Suprapubic skin (tissue), 4 donors: ENCODE measurements at regions not wholly inside any gene's neighbourhood (a gene's known extent, or its start where the extent isn't known, plus 50 kb on each side); places are given as distances from the start of the nearest gene placed in this dataset.
"Not testable (repeated sequence)": the region's sequence is repeated elsewhere in the genome, so short reads cannot be mapped to it uniquely, and the experiment has no call there.

ENCODE experiments used
- DNase-seq, 2 donors: peaks; one replicate each; pipeline ENCODE4 v3.0.0-alpha.2; 2019; ENCODE audit warnings: low spot score in 2 of 2
- H3K27ac ChIP-seq: fragments of 200-600 bp; sonication (generic); one replicate; pipeline ENCODE4 v1.5.1; 2019
- H3K27me3 ChIP-seq: fragments of 200-600 bp; sonication (generic); one replicate; pipeline ENCODE4 v1.5.1; 2019
- H3K36me3 ChIP-seq: fragments of 200-600 bp; sonication (generic); one replicate; pipeline ENCODE4 v1.5.1; 2019
- H3K4me1 ChIP-seq: fragments of 200-600 bp; sonication (generic); one replicate; pipeline ENCODE4 v1.5.1; 2019
- H3K4me3 ChIP-seq: fragments of 200-600 bp; sonication (generic); one replicate; pipeline ENCODE4 v1.5.1; 2019; ENCODE audit warnings: mild to moderate bottlenecking
- H3K9me3 ChIP-seq: fragments of 200-600 bp; sonication (generic); one replicate; pipeline ENCODE4 v1.5.1; 2019
- CTCF ChIP-seq, 2 donors: fragments of 200-600 bp in 1 of 2; fragments of 450-650 bp in 1 of 2; sonication (generic) in 1 of 2; IDR thresholded peaks; one replicate each; pipeline ENCODE4 v1.5.1; 2016 to 2019; ENCODE audit warnings: antibody characterized with exemption in 2 of 2, mild to moderate bottlenecking in 1 of 2, moderate library complexity in 1 of 2
- EP300 ChIP-seq: sonication (generic); formaldehyde crosslinking; IDR thresholded peaks from one replicate; pipeline ENCODE4 v1.6.1; 2017; ENCODE audit warnings: antibody characterized with exemption
- POLR2A ChIP-seq, 2 donors: fragments of 450-650 bp; IDR thresholded peaks; one replicate each; pipeline ENCODE4 v1.6.1; 2017; ENCODE audit warnings: antibody characterized with exemption in 2 of 2, mild to moderate bottlenecking in 2 of 2, moderate library complexity in 2 of 2
- POLR2AphosphoS5 ChIP-seq, 3 donors: sonication (generic); formaldehyde crosslinking; IDR thresholded peaks; one replicate each; pipeline ENCODE4 v1.6.1; 2017; ENCODE audit warnings: antibody characterized with exemption in 3 of 3
- WGBS: methylation state at CpG from one replicate; pipeline ENCODE4 v1.1.5; 2018; 5-methylcytosine and 5-hydroxymethylcytosine counted together

DNA sequence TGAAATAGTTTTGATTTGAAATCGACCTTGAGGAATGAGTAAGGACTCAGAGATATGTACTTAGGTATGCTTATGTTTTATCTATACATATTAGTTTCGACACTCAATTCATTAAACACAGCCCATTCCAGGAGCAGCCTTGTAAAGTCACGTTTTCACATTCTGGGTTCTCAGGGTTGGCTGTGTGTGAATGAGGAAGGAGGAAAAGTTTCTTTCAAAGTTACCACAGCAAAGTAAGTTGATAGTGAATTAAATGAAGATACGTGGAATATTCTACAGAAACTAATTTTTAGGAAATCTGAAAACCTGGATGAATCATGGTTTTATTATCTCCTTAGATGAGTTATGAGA is 133.5 kb downstream of the C3orf38 start:
- Histone ChIP-seq H3K27ac (no peak overlapping the region), H3K4me3 (no peak overlapping the region), H3K4me1 (no peaks in the 10 kb centered on the region), H3K9me3 (no peaks in the 10 kb centered on the region), H3K36me3 (no peaks in the 10 kb centered on the region), H3K27me3 (no peaks in the 10 kb centered on the region)
- 78% methylated on average over 4 of the region's 4 CpGs for WGBS
- no peak for DNase-seq
- TF ChIP-seq POLR2A (IDR thresholded peaks at IDR 0.05) (no peak), EP300 (no peak), CTCF (IDR thresholded peaks at IDR 0.05) (no peak), POLR2AphosphoS5 (IDR thresholded peaks at IDR 0.05) (no peak)

- no peak for DNase-seq
- TF ChIP-seq CTCF (IDR thresholded peaks at IDR 0.05) (no peak), POLR2A (IDR thresholded peaks at IDR 0.05) (no peak), EP300 (no peak), POLR2AphosphoS5 (IDR thresholded peaks at IDR 0.05) (no peak)
- Histone ChIP-seq H3K9me3 (peaks cover 6% of the 10 kb centered on the region), H3K27me3 (no peaks in the 10 kb centered on the region), H3K36me3 (no peaks in the 10 kb centered on the region), H3K4me3 (no peak overlapping the region), H3K27ac (no peak overlapping the region), H3K4me1 (no peaks in the 10 kb centered on the region)
Observed at GRCh38 chr3:88291486-88291885, 141.7 kb downstream of the C3orf38 start.

DNA sequence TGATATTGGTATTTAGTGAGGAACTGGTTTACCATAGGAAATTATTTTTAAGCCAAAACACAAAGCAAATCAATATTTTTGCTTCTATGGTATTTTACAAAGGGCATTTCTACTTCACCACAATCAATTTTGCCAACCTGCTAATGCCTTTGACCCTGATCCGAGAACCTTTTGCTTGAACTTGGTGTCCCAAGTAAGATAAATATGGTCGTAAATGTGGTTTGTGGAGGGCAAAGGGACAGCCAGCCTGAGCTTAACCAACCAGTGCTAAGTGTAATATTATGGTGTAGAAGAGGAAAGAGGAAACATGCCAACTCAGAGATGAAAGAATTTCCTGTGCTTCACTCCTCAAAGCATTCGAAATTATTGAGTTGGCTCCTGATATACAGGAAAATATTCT is 148.4 kb downstream of the C3orf38 start:
- Histone ChIP-seq H3K36me3 (no peaks in the 10 kb centered on the region), H3K27me3 (no peaks in the 10 kb centered on the region), H3K4me1 (no peaks in the 10 kb centered on the region), H3K9me3 (peaks cover 6% of the 10 kb centered on the region), H3K27ac (no peak overlapping the region), H3K4me3 (no peak overlapping the region)
- no peak for DNase-seq
- 37% methylated on average over 3 of the region's 3 CpGs for WGBS
- TF ChIP-seq CTCF (IDR thresholded peaks at IDR 0.05) (no peak), POLR2AphosphoS5 (IDR thresholded peaks at IDR 0.05) (no peak), EP300 (no peak), POLR2A (IDR thresholded peaks at IDR 0.05) (no peak)

- Histone ChIP-seq H3K9me3 (no peaks in the 10 kb centered on the region), H3K4me1 (no peaks in the 10 kb centered on the region), H3K27me3 (no peaks in the 10 kb centered on the region), H3K36me3 (no peaks in the 10 kb centered on the region), H3K27ac (no peak overlapping the region), H3K4me3 (no peak overlapping the region)
- no peak for TF ChIP-seq EP300
- TF ChIP-seq POLR2A (IDR thresholded peaks at IDR 0.05), result no peak
- no peak for TF ChIP-seq CTCF (IDR thresholded peaks at IDR 0.05)
- TF ChIP-seq POLR2AphosphoS5 (IDR thresholded peaks at IDR 0.05), result no peak
- DNase-seq, result no peak
- WGBS, result 91% methylated on average over 3 of the region's 3 CpGs
Observed at GRCh38 chr3:88301273-88301995, 151.7 kb downstream of the C3orf38 start.

DNA sequence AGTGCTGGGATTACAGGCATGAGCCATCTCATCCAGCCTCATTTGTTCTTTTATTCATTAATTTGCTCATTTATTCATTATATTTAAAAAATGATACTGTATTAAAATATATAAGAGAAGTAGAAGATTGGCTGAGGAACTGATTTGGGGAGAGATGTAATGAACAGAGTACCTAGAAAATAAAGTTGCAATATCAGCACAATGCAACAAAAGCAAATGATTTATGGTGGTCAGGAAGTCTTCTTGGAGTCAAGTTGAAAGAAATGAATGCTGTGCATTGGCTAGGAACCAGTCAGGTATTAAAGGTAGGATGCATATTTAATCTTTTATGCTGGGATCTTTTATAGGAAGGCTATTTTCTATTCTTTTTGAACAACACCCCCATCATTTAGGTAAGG is 152.2 kb downstream of the C3orf38 start:
- no peak for DNase-seq
- H3K27ac ChIP-seq, result no peak overlapping the region
- no peaks in the 10 kb centered on the region for H3K4me1 ChIP-seq
- H3K4me3 ChIP-seq, result no peak overlapping the region
- no peaks in the 10 kb centered on the region for H3K27me3 ChIP-seq
- TF ChIP-seq CTCF (IDR thresholded peaks at IDR 0.05) (no peak), POLR2AphosphoS5 (IDR thresholded peaks at IDR 0.05) (no peak), POLR2A (IDR thresholded peaks at IDR 0.05) (no peak), EP300 (no peak)
- no peaks in the 10 kb centered on the region for H3K9me3 ChIP-seq
- no peaks in the 10 kb centered on the region for H3K36me3 ChIP-seq

GRCh38 chr3:88303331-88303904 is 153.7 kb downstream of the C3orf38 start:
- DNase-seq, H3K9me3 ChIP-seq, H3K4me1 ChIP-seq, H3K4me3 ChIP-seq, H3K27me3 ChIP-seq, H3K36me3 ChIP-seq, H3K27ac ChIP-seq: not testable (repeated sequence)
- 90% methylated on average over 23 of the region's 30 CpGs for WGBS
